Astrocyte (in vitro differentiated cells and primary cell): ENCODE measurements at regions not wholly inside any gene's neighbourhood (a gene's known extent, or its start where the extent isn't known, plus 50 kb on each side); places are given as distances from the start of the nearest gene placed in this dataset.

ENCODE experiments used
- DNase-seq: peaks from one replicate; pipeline ENCODE4 v3.0.0-alpha.2; 2010; ENCODE audit warnings: low read depth
- FAIRE-seq: peaks from 2 replicates; lab custom pipeline; 2011; peaks lifted over from hg19 to GRCh38; lab: Jason Lieb, UNC
- H2AFZ ChIP-seq: 2 replicates; pipeline ENCODE4 v1.6.0; 2012; ENCODE audit warnings: low read depth, low read length, inconsistent platforms
- H3K27ac ChIP-seq: 2 replicates; pipeline ENCODE4 v1.5.1; 2011; ENCODE audit warnings: low read depth, low read length, inconsistent platforms
- H3K27me3 ChIP-seq: 2 replicates; pipeline ENCODE4 v1.6.0; 2011; ENCODE audit warnings: low read length, inconsistent platforms; ENCODE audit not compliant: insufficient read depth
- H3K36me3 ChIP-seq: 2 replicates; pipeline ENCODE4 v1.5.1; 2011; ENCODE audit warnings: low read length, inconsistent platforms; ENCODE audit not compliant: insufficient read depth
- H3K4me1 ChIP-seq: 2 replicates; pipeline ENCODE4 v1.5.1; 2011; ENCODE audit warnings: low read length, inconsistent platforms; ENCODE audit not compliant: insufficient read depth
- H3K4me2 ChIP-seq: 2 replicates; pipeline ENCODE4 v1.6.0; 2012; ENCODE audit warnings: low read length, inconsistent platforms
- H3K4me3 ChIP-seq: 2 replicates; pipeline ENCODE4 v1.5.1; 2011; ENCODE audit warnings: low read depth, mild to moderate bottlenecking, low read length, inconsistent platforms; ENCODE audit not compliant: insufficient read depth
- H3K79me2 ChIP-seq: 2 replicates; pipeline ENCODE4 v1.6.0; 2012; ENCODE audit warnings: mild to moderate bottlenecking, low read length, inconsistent platforms; ENCODE audit not compliant: insufficient read depth
- H3K9ac ChIP-seq: 2 replicates; pipeline ENCODE4 v1.6.0; 2012; ENCODE audit warnings: mild to moderate bottlenecking, low read length, inconsistent platforms
- H3K9me3 ChIP-seq: 2 replicates; pipeline ENCODE4 v1.5.1; 2012; ENCODE audit warnings: low read depth, mild to moderate bottlenecking, low read length, inconsistent platforms; ENCODE audit not compliant: insufficient read depth
- H4K20me1 ChIP-seq: 2 replicates; pipeline ENCODE4 v1.6.0; 2012; ENCODE audit warnings: low read length, inconsistent platforms; ENCODE audit not compliant: insufficient read depth
- H3K27ac Mint-ChIP-seq: one replicate; pipeline ENCODE4 v1.8.0; 2021; ENCODE audit warnings: mild to moderate bottlenecking, mixed read lengths; ENCODE audit not compliant: unreplicated experiment
- H3K27me3 Mint-ChIP-seq: one replicate; pipeline ENCODE4 v1.8.0; 2021; ENCODE audit warnings: low read depth, mixed read lengths; ENCODE audit not compliant: unreplicated experiment
- H3K36me3 Mint-ChIP-seq: one replicate; pipeline ENCODE4 v1.8.0; 2021; ENCODE audit warnings: low read depth, mixed read lengths; ENCODE audit not compliant: unreplicated experiment
- H3K4me1 Mint-ChIP-seq: one replicate; pipeline ENCODE4 v1.8.0; 2021; ENCODE audit warnings: low read depth, mixed read lengths; ENCODE audit not compliant: unreplicated experiment
- H3K4me3 Mint-ChIP-seq: one replicate; pipeline ENCODE4 v1.8.0; 2021; ENCODE audit warnings: mild to moderate bottlenecking, moderate library complexity, mixed read lengths; ENCODE audit not compliant: unreplicated experiment
- H3K9me3 Mint-ChIP-seq: one replicate; pipeline ENCODE4 v1.8.0; 2021; ENCODE audit warnings: mild to moderate bottlenecking, mixed read lengths; ENCODE audit not compliant: unreplicated experiment
- EZH2 ChIP-seq: IDR thresholded peaks from 2 replicates; pipeline ENCODE4 v1.6.1; 2012; ENCODE audit warnings: mild to moderate bottlenecking, low read length, inconsistent platforms; ENCODE audit not compliant: insufficient read depth
- TF ChIP-seq, protein P1 (sequence below): IDR thresholded peaks from 2 replicates; pipeline ENCODE4 v1.5.1; 2011; ENCODE audit warnings: low read depth, mild to moderate bottlenecking, inconsistent platforms, low read length, moderate library complexity; ENCODE audit not compliant: insufficient read depth

DNA sequence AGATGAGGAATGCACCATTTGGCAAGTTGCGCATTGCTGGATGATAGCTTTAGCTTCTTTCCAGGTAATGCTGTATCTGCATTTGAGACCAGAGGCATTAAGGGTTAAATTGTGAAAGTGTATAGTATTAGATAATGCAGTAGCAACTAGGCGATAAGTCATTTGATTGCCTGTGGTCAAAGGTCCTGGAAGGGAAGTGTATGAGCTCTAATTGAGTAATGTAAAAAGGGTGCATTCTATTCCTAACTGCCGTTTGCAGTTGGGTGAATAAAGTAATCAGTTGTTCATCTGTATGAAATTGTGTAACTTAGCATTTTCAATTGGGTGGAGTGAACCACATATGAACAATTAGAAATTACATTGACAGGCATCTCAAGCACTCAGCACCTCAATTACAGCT, 54.5 kb upstream of the WDR1 start:
- DNase-seq (no peak), FAIRE-seq (no peak)
- peaks cover 8% of the 10 kb centered on the region for H3K27me3 Mint-ChIP-seq
- Histone ChIP-seq H3K9me3 (no peaks in the 10 kb centered on the region), H3K36me3 (no peaks in the 10 kb centered on the region), H3K4me3 (no peak overlapping the region), H3K79me2 (no peaks in the 10 kb centered on the region), H3K9ac (no peak overlapping the region), H3K27ac (no peak overlapping the region), H3K4me2 (no peak overlapping the region), H4K20me1 (no peaks in the 10 kb centered on the region), H3K4me1 (no peaks in the 10 kb centered on the region), H3K27me3 (no peaks in the 10 kb centered on the region), H2AFZ (no peak overlapping the region)
- peaks cover 42% of the 10 kb centered on the region for H3K4me1 Mint-ChIP-seq
- no peak overlapping the region for H3K27ac Mint-ChIP-seq
- peaks cover 4% of the 10 kb centered on the region for H3K9me3 Mint-ChIP-seq
- H3K36me3 Mint-ChIP-seq = peaks cover 4% of the 10 kb centered on the region
- TF ChIP-seq, protein P1, sequence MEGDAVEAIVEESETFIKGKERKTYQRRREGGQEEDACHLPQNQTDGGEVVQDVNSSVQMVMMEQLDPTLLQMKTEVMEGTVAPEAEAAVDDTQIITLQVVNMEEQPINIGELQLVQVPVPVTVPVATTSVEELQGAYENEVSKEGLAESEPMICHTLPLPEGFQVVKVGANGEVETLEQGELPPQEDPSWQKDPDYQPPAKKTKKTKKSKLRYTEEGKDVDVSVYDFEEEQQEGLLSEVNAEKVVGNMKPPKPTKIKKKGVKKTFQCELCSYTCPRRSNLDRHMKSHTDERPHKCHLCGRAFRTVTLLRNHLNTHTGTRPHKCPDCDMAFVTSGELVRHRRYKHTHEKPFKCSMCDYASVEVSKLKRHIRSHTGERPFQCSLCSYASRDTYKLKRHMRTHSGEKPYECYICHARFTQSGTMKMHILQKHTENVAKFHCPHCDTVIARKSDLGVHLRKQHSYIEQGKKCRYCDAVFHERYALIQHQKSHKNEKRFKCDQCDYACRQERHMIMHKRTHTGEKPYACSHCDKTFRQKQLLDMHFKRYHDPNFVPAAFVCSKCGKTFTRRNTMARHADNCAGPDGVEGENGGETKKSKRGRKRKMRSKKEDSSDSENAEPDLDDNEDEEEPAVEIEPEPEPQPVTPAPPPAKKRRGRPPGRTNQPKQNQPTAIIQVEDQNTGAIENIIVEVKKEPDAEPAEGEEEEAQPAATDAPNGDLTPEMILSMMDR = no peak
- TF ChIP-seq EZH2 = no peak
- no peak overlapping the region for H3K4me3 Mint-ChIP-seq

DNA sequence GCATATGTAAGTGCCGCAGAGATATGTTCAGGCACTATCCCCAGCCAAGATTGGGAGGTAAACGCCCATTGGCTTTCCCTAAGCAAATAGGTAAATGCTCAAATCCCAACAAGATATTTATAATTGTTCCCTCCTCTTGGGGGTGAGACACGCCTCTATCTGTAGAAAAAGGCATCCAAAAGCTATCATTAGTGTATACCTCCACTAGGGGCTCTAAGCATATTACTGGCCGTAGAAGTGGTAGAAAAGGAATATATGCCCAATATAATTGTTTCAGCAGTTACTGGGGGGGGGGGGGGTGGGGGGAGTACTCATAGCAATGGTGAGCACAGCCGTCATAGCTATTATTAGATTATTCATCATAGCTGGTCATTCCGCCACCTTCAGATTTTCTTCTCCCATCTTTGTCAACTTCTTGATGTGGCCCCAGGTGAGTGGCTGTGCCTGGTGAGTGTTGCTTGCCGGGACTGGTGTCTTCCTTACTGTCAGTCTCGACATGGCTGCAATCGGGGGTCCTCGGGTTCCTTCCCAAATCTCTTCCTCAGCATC, 53.3 kb upstream of the WDR1 start:
- TF ChIP-seq EZH2 = no peak
- TF ChIP-seq, protein P1 = no peak
- no peak overlapping the region for H3K4me3 ChIP-seq
- Mint-ChIP-seq H3K36me3 (peaks cover 4% of the 10 kb centered on the region), H3K4me1 (peaks cover 39% of the 10 kb centered on the region), H3K27me3 (peaks cover 7% of the 10 kb centered on the region), H3K4me3 (no peak overlapping the region), H3K9me3 (peaks cover 2% of the 10 kb centered on the region), H3K27ac (no peak overlapping the region)
- H3K27me3 ChIP-seq = no peaks in the 10 kb centered on the region
- DNase-seq (no peak), FAIRE-seq (no peak)
- no peak overlapping the region for H3K9ac ChIP-seq
- no peaks in the 10 kb centered on the region for H3K79me2 ChIP-seq
- no peaks in the 10 kb centered on the region for H3K9me3 ChIP-seq
- H3K27ac ChIP-seq = no peak overlapping the region
- no peaks in the 10 kb centered on the region for H3K4me1 ChIP-seq
- no peak overlapping the region for H3K4me2 ChIP-seq
- no peak overlapping the region for H2AFZ ChIP-seq
- no peaks in the 10 kb centered on the region for H4K20me1 ChIP-seq
- H3K36me3 ChIP-seq = no peaks in the 10 kb centered on the region

DNA sequence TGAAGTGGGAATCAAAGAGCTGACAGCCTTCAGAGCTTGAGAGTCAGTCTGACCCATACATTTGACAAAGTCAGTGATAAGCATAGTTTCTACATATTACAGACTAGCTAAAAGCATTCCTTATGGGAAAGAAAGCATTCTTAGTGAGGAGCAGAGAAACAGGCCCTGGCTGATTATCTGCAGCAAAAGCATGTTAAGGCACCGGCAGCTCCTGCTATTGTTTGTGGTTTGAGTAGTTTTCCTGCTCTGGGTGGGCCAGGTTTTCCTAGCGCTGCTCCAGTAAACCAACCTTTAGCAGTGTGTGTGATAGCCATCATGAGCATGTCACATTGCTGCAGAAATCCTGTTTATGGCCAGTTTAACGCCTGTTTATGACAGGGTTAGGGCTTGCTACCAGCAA, 51.6 kb upstream of the WDR1 start:
- Mint-ChIP-seq H3K36me3 (no peaks in the 10 kb centered on the region), H3K9me3 (no peaks in the 10 kb centered on the region), H3K27ac (no peak overlapping the region), H3K4me1 (peaks cover 32% of the 10 kb centered on the region), H3K4me3 (no peak overlapping the region), H3K27me3 (peaks cover 7% of the 10 kb centered on the region)
- no peaks in the 10 kb centered on the region for H3K9me3 ChIP-seq
- no peak overlapping the region for H2AFZ ChIP-seq
- no peaks in the 10 kb centered on the region for H4K20me1 ChIP-seq
- H3K9ac ChIP-seq = no peak overlapping the region
- no peaks in the 10 kb centered on the region for H3K27me3 ChIP-seq
- no peak overlapping the region for H3K27ac ChIP-seq
- H3K36me3 ChIP-seq = no peaks in the 10 kb centered on the region
- FAIRE-seq = no peak
- H3K4me1 ChIP-seq = no peaks in the 10 kb centered on the region
- no peak overlapping the region for H3K4me3 ChIP-seq
- no peaks in the 10 kb centered on the region for H3K79me2 ChIP-seq
- no peak for DNase-seq
- TF ChIP-seq, protein P1 = no peak
- TF ChIP-seq EZH2 = no peak
- no peak overlapping the region for H3K4me2 ChIP-seq
